Lung microvascular endothelial cell (primary cell): ENCODE measurements at regions not wholly inside any gene's neighbourhood (a gene's known extent, or its start where the extent isn't known, plus 50 kb on each side); places are given as distances from the start of the nearest gene placed in this dataset.
"Not testable (repeated sequence)": the region's sequence is repeated elsewhere in the genome, so short reads cannot be mapped to it uniquely, and the experiment has no call there.

Experiments used
- DNase-seq, 2 donors: peaks; one replicate each; pipeline versions ENCODE4 v3.0.0 to v3.0.0-alpha.2; 2010; ENCODE audit warnings: low read depth in 2 of 2

- no peak for DNase-seq
Measured at GRCh38 chr20:57834306-57835073, 124.7 kb upstream of the PMEPA1 start.

DNA sequence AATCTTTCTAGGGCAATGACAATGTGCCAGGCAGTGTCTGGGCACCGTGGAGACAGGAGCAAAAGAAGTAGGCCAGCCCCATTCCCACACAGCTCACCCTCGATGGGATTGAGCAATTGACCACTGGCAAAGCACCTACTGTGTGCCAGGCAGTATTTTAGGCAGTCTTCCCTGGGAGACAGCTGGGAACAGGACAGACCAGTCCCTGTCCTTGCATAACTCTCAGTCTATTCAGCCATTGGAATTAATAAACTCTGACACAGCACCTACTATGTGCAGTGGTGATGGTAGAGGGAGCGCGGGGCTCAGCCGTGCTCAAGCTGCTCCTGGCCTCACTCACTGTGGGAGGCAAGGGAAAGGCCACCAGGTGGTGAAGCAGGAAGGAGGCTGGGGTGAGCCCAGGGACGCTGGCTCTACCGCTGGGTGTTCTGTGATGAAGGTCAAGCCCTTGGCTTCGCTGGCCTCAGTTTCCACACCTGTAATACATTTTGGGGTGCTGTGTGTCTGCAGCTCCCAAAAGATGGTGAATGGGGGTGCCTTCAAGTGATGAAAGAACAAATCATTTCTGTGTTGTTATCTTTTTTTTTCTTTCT is 122.3 kb upstream of the PMEPA1 start:
- DNase-seq, result no peak

DNA sequence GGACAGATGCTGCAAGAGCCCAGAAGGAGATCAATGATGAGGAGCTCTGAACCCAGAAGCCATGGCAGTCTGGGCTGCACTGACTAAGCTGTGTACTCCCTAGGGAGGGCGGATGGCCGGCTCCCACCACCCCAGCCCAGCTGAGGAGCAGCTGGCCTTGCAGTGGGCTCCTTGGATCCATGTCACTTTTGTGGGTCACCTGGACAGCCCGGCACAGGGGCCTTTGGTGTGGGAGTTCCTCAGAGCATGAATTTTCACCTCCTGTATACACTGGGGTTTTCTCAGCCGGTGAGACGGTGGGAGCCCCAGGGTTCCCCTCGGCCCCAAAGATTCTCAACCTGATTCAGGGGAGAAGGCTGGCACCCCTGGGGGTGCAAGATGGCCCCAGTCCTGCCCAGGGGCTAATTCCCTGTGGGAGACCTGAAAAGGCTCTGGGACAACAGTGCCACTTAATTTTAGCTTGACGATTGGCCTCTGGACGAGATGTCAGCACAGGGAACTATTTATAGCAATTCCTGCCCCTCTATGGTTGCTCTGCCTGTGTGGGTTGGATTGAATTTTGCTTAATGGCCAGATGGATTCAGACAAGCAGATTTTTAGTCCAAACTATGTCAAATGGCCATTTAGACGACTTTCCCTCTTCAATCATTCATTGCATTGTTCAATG is 121.6 kb upstream of the PMEPA1 start:
- DNase-seq, result no peak

- DNase-seq, result no peak
Measured at GRCh38 chr20:57830515-57830895, 120.7 kb upstream of the PMEPA1 start.

DNA sequence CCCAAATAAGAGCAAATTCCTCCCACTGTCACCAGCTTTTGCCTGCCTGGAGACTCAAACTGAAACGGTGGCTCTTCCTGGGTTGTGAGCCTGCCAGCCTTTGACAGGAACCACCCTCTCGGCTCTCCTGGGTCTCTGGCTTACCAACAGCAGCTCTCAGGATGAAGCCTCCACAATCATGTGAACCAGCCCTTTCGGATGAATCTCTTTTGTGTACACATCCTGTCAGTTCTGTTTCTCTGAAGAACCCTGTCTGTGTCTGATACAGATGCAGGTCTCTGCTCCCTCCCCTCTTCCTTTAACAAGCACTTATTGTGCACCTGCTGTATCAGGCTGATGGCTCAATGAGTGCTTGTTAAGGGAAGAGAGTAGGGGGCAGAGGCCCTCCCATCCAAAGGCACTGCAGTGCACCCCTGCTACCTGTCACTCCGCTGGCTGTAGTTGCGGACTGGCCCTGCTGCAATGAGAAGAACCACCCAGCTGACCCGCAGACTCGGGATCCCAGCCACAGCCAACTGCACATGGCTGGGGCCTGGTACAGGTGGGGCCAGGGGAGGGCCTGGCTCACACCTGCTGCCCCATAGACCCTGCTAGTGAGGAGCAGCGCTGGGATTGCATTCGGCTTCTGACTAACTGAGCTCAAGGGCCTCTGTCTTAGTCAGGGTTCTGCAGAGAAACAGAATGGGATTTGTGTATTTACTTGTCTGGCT is 120.1 kb upstream of the PMEPA1 start:
- DNase-seq, result no peak

DNA sequence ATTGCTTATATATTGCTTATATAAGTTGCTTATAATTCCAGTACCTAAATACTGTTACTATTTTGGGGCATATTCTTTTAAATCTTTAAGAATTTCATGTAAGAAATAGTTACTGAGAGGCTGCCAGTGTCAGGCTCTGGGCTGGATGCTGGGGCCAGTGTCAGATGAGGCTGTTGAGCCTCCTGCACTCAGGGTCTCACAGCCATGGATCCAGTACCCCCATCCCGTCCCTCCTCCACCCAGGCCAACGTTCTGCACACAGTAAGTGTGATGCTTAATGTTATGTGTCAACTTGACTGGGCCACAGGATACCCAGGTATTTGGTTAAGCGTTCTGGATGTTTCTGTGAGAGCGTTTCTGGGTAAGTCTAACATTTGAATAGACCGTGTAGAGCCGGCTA is 119.5 kb upstream of the PMEPA1 start:
- DNase-seq, result no peak

DNA sequence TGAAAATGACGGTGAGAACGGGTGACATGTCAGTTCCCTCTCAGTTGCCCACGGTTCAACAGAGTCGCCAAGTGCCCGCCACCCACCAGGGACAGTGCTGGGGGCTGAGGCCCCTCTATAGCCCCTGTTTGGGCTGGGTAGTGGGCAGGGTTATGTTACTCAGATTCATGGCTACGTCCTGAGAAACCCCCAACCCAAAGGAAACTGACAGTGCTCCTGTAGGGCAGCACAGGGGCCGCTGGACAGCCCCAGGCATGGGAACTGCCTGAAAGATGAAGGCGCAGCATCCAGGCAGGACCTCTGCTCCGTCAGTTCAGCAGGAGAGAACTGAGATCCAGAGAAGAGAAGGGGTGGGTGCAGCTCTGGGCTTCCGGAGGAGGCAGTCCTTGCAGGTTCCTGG is 118.9 kb upstream of the PMEPA1 start:
- no peak for DNase-seq

DNA sequence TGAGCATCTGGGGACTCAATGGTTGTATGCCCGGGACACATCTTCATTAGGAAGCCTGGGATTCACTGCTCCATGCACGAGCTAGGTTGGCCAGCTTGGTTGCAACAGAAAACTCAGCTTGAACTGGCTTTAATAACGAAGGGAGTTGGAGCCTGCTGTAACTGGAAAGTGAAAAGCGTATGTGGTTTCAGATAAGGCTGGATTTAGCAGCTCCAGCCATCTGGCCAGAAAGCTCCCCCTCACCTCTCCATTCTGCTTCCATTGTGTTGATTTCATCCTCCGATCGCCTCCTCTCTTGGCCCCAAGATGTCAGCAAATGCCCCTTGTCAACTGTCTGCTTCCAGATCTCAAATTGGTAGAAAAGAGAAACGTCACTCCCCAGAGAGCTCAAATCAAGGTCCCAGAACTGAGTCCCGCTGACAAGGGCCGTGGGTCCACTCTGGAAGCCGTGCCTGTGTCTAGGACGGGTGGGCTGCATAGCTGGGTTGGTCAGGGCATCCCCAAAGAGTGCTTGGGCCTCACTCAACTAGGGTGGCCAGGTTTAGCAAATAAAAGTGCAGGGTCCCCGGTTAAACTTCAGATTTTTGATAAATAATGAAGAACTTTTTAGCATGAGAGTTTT is 117.0 kb upstream of the PMEPA1 start:
- DNase-seq, result no peak

GRCh38 chr20:57824909-57825308 is 115.1 kb upstream of the PMEPA1 start:
- DNase-seq, result no peak

DNA sequence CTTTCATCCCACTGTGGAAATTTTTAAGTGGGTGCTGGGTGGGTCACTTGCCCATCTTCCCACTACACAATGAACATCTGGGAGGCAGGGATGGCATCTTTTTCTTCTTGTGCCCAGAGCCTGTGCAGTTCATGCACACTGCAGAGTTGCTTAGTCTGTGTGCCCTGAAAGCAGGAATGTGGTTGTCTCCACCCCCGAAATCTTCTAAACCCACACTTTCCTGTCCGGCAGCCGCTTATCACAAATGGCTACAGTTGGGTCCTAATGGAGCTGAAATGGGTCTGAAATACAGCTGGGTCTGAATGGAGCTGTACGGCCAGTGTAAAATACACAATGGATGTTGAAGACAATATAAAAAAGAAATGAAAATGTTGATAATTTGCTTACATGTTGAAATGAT is 112.1 kb upstream of the PMEPA1 start:
- DNase-seq, result no peak

DNA sequence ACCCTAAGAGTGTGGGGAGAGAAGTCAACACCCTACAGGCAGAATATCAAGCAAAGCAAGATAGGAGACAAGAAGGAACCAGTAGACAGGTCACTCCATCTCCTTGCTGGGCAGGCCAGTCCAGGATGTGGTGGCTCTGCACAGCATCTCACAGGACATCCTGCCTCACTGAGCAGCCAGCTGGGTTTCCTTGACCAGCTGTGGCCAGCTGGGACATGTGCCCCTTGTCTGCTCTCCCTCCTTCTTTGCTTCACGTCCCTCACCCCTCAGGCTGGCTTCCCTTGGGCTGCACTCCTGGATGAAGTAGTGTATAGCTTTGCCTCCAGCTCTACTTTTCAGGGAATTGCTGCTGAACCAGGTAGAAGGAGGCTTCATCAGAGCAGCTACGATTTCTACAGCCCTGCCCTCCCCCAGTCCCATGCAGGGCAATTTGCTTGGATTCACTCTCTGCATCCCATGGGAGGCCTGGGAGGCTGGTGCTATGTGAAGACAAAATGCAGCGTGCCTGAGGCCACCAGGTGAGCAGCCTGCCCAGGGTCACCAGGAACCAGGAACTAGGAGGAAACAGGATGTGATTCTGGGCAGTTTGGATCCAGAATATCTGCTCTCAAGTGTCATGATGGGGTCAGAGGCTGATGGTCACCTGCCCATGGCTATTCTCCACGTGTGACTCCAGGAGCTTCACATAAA is 110.0 kb upstream of the PMEPA1 start:
- DNase-seq, result no peak

GRCh38 chr20:57819291-57819690 is 109.5 kb upstream of the PMEPA1 start:
- no peak for DNase-seq

DNA sequence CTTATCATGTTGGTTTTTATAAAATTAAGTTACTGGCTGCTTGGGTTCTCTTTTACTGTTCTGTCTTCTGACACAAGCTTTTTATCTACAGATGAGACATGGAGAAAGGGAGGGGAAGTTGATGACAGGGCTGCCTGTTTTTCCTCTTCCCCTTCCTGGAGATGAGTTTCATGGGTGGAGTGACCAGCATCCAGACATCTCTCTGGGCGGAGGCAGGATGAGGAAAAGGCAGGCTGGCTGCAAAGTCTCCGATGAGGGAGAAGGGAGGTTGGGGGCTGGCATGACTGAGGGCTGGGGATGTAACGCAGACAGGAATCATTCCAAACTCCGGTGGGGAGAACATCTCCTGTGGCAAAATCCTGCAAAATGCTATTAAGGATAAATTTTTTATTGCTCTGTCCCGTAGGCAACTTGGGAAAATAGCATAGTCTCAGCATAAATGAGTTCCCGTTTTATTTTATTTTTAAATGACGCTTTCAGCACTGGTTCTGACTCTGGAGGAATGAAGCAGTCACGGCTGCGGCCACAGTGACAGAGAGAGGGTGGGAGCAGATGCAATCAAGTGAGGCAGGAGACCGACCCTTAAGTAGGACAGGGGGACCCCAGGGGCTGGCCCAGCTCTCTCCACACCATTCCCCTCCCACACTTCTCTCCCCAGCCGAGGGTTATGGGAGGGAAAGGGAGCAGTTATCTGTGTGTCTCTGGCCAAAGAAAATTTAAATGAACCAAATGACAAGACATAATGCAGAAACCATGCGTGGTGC is 108.8 kb upstream of the PMEPA1 start:
- no peak for DNase-seq

- DNase-seq, result no peak
Measured at GRCh38 chr20:57815405-57815804, 105.6 kb upstream of the PMEPA1 start.

DNA sequence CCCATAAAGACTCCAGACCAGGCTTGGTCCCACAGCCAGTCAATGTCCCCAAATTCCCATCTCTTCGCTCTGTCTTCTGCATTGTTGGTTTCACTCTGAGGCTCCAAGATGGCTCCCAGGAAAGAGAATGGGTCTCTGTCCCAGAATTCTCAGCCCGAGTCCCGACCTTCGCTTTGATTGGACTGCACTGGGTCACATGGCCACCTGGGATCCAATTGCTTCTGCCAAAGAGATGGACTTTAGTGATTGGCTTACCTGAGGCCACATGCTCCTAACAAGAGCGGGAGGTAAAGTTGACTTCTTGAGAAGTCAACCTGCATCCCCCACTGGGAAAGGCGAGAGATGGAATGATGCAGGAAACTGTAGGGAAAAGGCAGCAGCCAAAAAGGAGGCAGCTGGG is 104.7 kb upstream of the PMEPA1 start:
- DNase-seq, result no peak

DNA sequence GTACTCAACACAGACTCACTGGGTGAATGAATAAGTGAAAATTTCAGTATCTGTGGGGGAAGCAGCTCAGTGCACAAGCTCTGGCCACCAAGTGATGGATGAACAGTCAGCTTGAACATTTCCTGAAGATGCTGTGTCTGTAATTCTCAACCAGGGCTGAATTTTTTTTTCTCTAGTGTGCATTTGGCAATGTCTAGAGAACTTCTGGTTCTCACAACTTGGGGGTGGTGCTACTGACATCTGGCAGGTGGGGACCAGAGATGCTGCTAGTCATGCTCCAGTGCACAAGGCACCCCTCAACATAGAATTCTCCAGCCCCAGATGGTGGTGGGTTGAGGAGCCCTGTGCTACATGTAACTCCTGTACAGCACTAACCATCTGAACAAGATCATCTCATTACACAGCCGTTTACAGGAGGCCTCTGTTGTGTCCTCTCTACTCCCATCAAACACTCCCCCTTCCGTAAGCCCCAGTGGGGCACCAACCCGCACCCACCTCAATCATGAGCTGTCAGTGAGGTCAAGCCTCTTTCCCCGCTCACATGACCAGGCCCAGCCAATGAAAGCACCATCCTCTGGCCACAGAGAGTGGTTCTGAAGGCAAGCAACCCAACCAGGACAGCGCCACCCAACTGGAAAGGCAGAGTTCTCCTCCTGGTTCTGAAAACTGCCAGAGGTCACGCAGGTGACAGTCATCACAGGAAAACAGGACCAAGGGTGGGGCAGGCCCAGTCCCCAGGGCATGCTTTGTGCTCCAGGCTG is 103.9 kb upstream of the PMEPA1 start:
- DNase-seq, result no peak

GRCh38 chr20:57812632-57813031 is 102.8 kb upstream of the PMEPA1 start:
- DNase-seq, result not testable (repeated sequence)

GRCh38 chr20:57811374-57812020 is 101.7 kb upstream of the PMEPA1 start:
- no peak for DNase-seq
